GM23248 (cell line): ENCODE measurements at regions not wholly inside any gene's neighbourhood (a gene's known extent, or its start where the extent isn't known, plus 50 kb on each side); places are given as distances from the start of the nearest gene placed in this dataset.

ENCODE experiments used
- EZH2 ChIP-seq: fragments of 200-600 bp; sonication (generic); IDR thresholded peaks from 2 replicates; pipeline ENCODE4 v1.6.1; 2018; ENCODE audit warnings: antibody characterized with exemption, mild to moderate bottlenecking; ENCODE audit not compliant: insufficient read depth, poor library complexity, severe bottlenecking
- EZH2phosphoT487 ChIP-seq: fragments of 200-600 bp; sonication (generic); IDR thresholded peaks from 2 replicates; pipeline ENCODE4 v1.6.1; 2018; ENCODE audit warnings: antibody characterized with exemption, moderate library complexity, mild to moderate bottlenecking, low read depth; ENCODE audit not compliant: insufficient read depth

DNA sequence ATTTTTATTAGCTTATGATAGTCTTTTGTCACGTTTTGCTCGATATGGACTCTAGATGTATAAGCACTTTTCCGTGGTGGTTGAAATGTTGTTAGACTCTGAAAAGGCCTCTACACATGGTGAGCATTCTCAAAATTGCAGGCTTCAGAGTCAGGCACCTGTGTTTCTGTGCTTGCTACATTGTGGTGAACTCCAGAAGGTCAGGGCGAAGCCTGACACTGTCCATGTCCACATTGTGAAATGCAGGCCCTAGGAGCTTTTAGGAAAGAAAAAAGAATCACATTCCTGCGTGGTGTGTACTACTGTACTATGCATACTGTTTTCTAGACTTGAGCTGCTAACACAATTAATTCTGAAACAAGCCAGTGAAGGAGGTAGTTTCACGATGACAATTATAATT is 86.3 kb downstream of the HS3ST1 start:
- no peak for TF ChIP-seq EZH2
- no peak for TF ChIP-seq EZH2phosphoT487
